ENCODE measurements at regions not wholly inside any gene's neighbourhood (a gene's known extent, or its start where the extent isn't known, plus 50 kb on each side); places are given as distances from the start of the nearest gene placed in this dataset.
"Not testable (repeated sequence)": the region's sequence is repeated elsewhere in the genome, so short reads cannot be mapped to it uniquely, and the experiment has no call there.

- H3K4me1 ChIP-seq (ENCODE audit: control insufficient read depth, insufficient read depth, low read length, unreplicated experiment) = no peaks in the 10 kb centered on the region
- no peaks in the 10 kb centered on the region for H3K27me3 ChIP-seq (ENCODE audit: insufficient read depth, low read length)
- no peak overlapping the region for H2AFZ ChIP-seq (ENCODE audit: low read length, unreplicated experiment)
- no peak overlapping the region for H3K27ac ChIP-seq (ENCODE audit: low read depth, low read length)
- H3K79me2 ChIP-seq (ENCODE audit: control insufficient read depth, insufficient read depth, low read length, unreplicated experiment) = no peaks in the 10 kb centered on the region
- no peak overlapping the region for H3K4me3 ChIP-seq (ENCODE audit: low read depth, low read length)
- no peaks in the 10 kb centered on the region for H3K36me3 ChIP-seq (ENCODE audit: insufficient read depth, low read length)
Measured at GRCh38 chr1:90314533-90314932, 319.6 kb downstream of the ZNF326 start.

GRCh38 chr1:90313778-90314177, 318.9 kb downstream of the ZNF326 start:
- H3K79me2 ChIP-seq (ENCODE audit: control insufficient read depth, insufficient read depth, low read length, unreplicated experiment) = no peaks in the 10 kb centered on the region
- H3K27ac ChIP-seq (ENCODE audit: low read depth, low read length) = no peak overlapping the region
- H3K27me3 ChIP-seq (ENCODE audit: insufficient read depth, low read length) = no peaks in the 10 kb centered on the region
- H3K4me3 ChIP-seq (ENCODE audit: low read depth, low read length) = no peak overlapping the region
- no peaks in the 10 kb centered on the region for H3K4me1 ChIP-seq (ENCODE audit: control insufficient read depth, insufficient read depth, low read length, unreplicated experiment)
- no peaks in the 10 kb centered on the region for H3K36me3 ChIP-seq (ENCODE audit: insufficient read depth, low read length)
- no peak overlapping the region for H2AFZ ChIP-seq (ENCODE audit: low read length, unreplicated experiment)

- H3K36me3 ChIP-seq (ENCODE audit: insufficient read depth, low read length) = no peaks in the 10 kb centered on the region
- no peaks in the 10 kb centered on the region for H3K79me2 ChIP-seq (ENCODE audit: control insufficient read depth, insufficient read depth, low read length, unreplicated experiment)
- no peak overlapping the region for H3K27ac ChIP-seq (ENCODE audit: low read depth, low read length)
- no peaks in the 10 kb centered on the region for H3K27me3 ChIP-seq (ENCODE audit: insufficient read depth, low read length)
- no peak overlapping the region for H3K4me3 ChIP-seq (ENCODE audit: low read depth, low read length)
- no peaks in the 10 kb centered on the region for H3K4me1 ChIP-seq (ENCODE audit: control insufficient read depth, insufficient read depth, low read length, unreplicated experiment)
- H2AFZ ChIP-seq (ENCODE audit: low read length, unreplicated experiment) = no peak overlapping the region
Measured at GRCh38 chr1:90309806-90310205, 314.9 kb downstream of the ZNF326 start.

GRCh38 chr1:90308421-90308820, 313.5 kb downstream of the ZNF326 start:
- Histone ChIP-seq H2AFZ (ENCODE audit: low read length, unreplicated experiment) (no peak overlapping the region), H3K27ac (ENCODE audit: low read depth, low read length) (no peak overlapping the region), H3K79me2 (ENCODE audit: control insufficient read depth, insufficient read depth, low read length, unreplicated experiment) (no peaks in the 10 kb centered on the region)

GRCh38 chr1:90305577-90305976, 310.7 kb downstream of the ZNF326 start:
- Histone ChIP-seq H3K36me3 (ENCODE audit: insufficient read depth, low read length) (no peaks in the 10 kb centered on the region), H3K27ac (ENCODE audit: low read depth, low read length) (no peak overlapping the region), H3K27me3 (ENCODE audit: insufficient read depth, low read length) (no peaks in the 10 kb centered on the region), H2AFZ (ENCODE audit: low read length, unreplicated experiment) (no peak overlapping the region), H3K4me1 (ENCODE audit: control insufficient read depth, insufficient read depth, low read length, unreplicated experiment) (no peaks in the 10 kb centered on the region), H3K4me3 (ENCODE audit: low read depth, low read length) (no peak overlapping the region), H3K79me2 (ENCODE audit: control insufficient read depth, insufficient read depth, low read length, unreplicated experiment) (no peaks in the 10 kb centered on the region)

More at GRCh38 chr1:90308421-90308820, 313.5 kb downstream of the ZNF326 start:
- Histone ChIP-seq H3K36me3 (ENCODE audit: insufficient read depth, low read length) (no peaks in the 10 kb centered on the region), H3K4me3 (ENCODE audit: low read depth, low read length) (no peak overlapping the region), H3K27me3 (ENCODE audit: insufficient read depth, low read length) (no peaks in the 10 kb centered on the region), H3K4me1 (ENCODE audit: control insufficient read depth, insufficient read depth, low read length, unreplicated experiment) (no peaks in the 10 kb centered on the region)

- Histone ChIP-seq H2AFZ (ENCODE audit: low read length, unreplicated experiment) (no peak overlapping the region), H3K79me2 (ENCODE audit: control insufficient read depth, insufficient read depth, low read length, unreplicated experiment) (no peaks in the 10 kb centered on the region), H3K36me3 (ENCODE audit: insufficient read depth, low read length) (no peaks in the 10 kb centered on the region), H3K4me1 (ENCODE audit: control insufficient read depth, insufficient read depth, low read length, unreplicated experiment) (no peaks in the 10 kb centered on the region), H3K27ac (ENCODE audit: low read depth, low read length) (no peak overlapping the region), H3K27me3 (ENCODE audit: insufficient read depth, low read length) (no peaks in the 10 kb centered on the region), H3K4me3 (ENCODE audit: low read depth, low read length) (no peak overlapping the region)
Measured at GRCh38 chr1:90296327-90296726, 301.4 kb downstream of the ZNF326 start.

- H2AFZ ChIP-seq (ENCODE audit: low read length, unreplicated experiment) = no peak overlapping the region
Measured at GRCh38 chr1:90295534-90295933, 300.6 kb downstream of the ZNF326 start.

GRCh38 chr1:90291431-90292216, 296.7 kb downstream of the ZNF326 start:
- Histone ChIP-seq H2AFZ (ENCODE audit: low read length, unreplicated experiment) (no peak overlapping the region), H3K4me1 (ENCODE audit: control insufficient read depth, insufficient read depth, low read length, unreplicated experiment) (no peaks in the 10 kb centered on the region), H3K27ac (ENCODE audit: low read depth, low read length) (no peak overlapping the region), H3K27me3 (ENCODE audit: insufficient read depth, low read length) (no peaks in the 10 kb centered on the region), H3K4me3 (ENCODE audit: low read depth, low read length) (no peak overlapping the region), H3K36me3 (ENCODE audit: insufficient read depth, low read length) (no peaks in the 10 kb centered on the region), H3K79me2 (ENCODE audit: control insufficient read depth, insufficient read depth, low read length, unreplicated experiment) (no peaks in the 10 kb centered on the region)

More at GRCh38 chr1:90295534-90295933, 300.6 kb downstream of the ZNF326 start:
- H3K36me3 ChIP-seq (ENCODE audit: insufficient read depth, low read length) = no peaks in the 10 kb centered on the region
- H3K27me3 ChIP-seq (ENCODE audit: insufficient read depth, low read length) = no peaks in the 10 kb centered on the region
- H3K4me3 ChIP-seq (ENCODE audit: low read depth, low read length) = no peak overlapping the region
- H3K79me2 ChIP-seq (ENCODE audit: control insufficient read depth, insufficient read depth, low read length, unreplicated experiment) = no peaks in the 10 kb centered on the region
- no peak overlapping the region for H3K27ac ChIP-seq (ENCODE audit: low read depth, low read length)
- no peaks in the 10 kb centered on the region for H3K4me1 ChIP-seq (ENCODE audit: control insufficient read depth, insufficient read depth, low read length, unreplicated experiment)

- no peaks in the 10 kb centered on the region for H3K79me2 ChIP-seq (ENCODE audit: control insufficient read depth, insufficient read depth, low read length, unreplicated experiment)
- no peaks in the 10 kb centered on the region for H3K4me1 ChIP-seq (ENCODE audit: control insufficient read depth, insufficient read depth, low read length, unreplicated experiment)
- H3K27ac ChIP-seq (ENCODE audit: low read depth, low read length) = no peak overlapping the region
- H3K4me3 ChIP-seq (ENCODE audit: low read depth, low read length) = no peak overlapping the region
- no peaks in the 10 kb centered on the region for H3K27me3 ChIP-seq (ENCODE audit: insufficient read depth, low read length)
- no peak overlapping the region for H2AFZ ChIP-seq (ENCODE audit: low read length, unreplicated experiment)
- H3K36me3 ChIP-seq (ENCODE audit: insufficient read depth, low read length) = no peaks in the 10 kb centered on the region
Measured at GRCh38 chr1:90282811-90283210, 287.9 kb downstream of the ZNF326 start.

- H2AFZ ChIP-seq (ENCODE audit: low read length, unreplicated experiment); H3K4me1 ChIP-seq (ENCODE audit: control insufficient read depth, insufficient read depth, low read length, unreplicated experiment); H3K27ac ChIP-seq (ENCODE audit: low read depth, low read length); H3K79me2 ChIP-seq (ENCODE audit: control insufficient read depth, insufficient read depth, low read length, unreplicated experiment); H3K4me3 ChIP-seq (ENCODE audit: low read depth, low read length); H3K36me3 ChIP-seq (ENCODE audit: insufficient read depth, low read length); H3K27me3 ChIP-seq (ENCODE audit: insufficient read depth, low read length): not testable (repeated sequence)
Measured at GRCh38 chr1:90281886-90282285, 287.0 kb downstream of the ZNF326 start.

GRCh38 chr1:90277270-90277669, 282.4 kb downstream of the ZNF326 start:
- Histone ChIP-seq H2AFZ (ENCODE audit: low read length, unreplicated experiment) (no peak overlapping the region), H3K36me3 (ENCODE audit: insufficient read depth, low read length) (no peaks in the 10 kb centered on the region), H3K4me1 (ENCODE audit: control insufficient read depth, insufficient read depth, low read length, unreplicated experiment) (no peaks in the 10 kb centered on the region)

More at GRCh38 chr1:90277270-90277669, 282.4 kb downstream of the ZNF326 start:
- Histone ChIP-seq H3K79me2 (ENCODE audit: control insufficient read depth, insufficient read depth, low read length, unreplicated experiment) (no peaks in the 10 kb centered on the region), H3K27me3 (ENCODE audit: insufficient read depth, low read length) (no peaks in the 10 kb centered on the region), H3K27ac (ENCODE audit: low read depth, low read length) (no peak overlapping the region), H3K4me3 (ENCODE audit: low read depth, low read length) (no peak overlapping the region)
